ENCODE measurements at regions not wholly inside any gene's neighbourhood (a gene's known extent, or its start where the extent isn't known, plus 50 kb on each side); places are given as distances from the start of the nearest gene placed in this dataset.

DNA sequence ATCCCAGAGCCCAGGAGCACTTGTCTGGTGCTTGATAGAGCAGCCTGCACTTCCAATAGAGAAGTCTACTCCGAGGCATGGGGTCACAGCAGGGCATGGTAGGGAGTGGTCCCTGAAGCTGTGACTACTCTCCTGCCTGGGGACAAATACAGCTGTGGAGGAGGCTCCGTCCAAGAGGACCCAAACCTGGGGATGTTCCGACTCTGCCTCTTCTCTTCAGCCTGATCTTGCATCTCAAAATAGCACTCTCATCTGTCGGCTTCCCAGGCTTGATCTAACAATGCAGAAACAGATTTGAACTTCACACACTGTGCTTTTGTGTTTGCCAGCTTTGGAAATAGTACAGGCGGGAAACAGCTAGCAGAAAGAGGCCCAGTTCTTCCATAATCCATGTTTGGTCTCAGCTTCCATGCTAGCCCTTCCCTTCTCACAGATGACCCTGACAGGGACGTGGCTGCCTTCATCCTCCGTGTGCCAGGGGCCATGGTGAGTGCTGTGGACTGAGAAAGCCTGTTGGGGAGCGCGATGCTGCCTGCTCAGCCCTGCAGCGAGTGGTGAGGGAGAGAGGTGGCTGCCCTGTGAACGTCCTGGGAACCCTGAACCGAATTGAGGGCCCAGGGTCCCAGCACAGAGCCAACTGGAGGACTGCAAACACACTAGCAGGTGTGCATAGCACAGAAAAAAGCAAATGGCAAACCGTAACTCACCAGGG is 150.3 kb upstream of the GPR12 start:
- Histone ChIP-seq H2BK12ac (ENCODE audit: low read depth, low read length) (no peak overlapping the region), H3K9ac (replicated peaks in 1 of 4; ENCODE audit: extremely low read depth in 1 of 4, low read depth in 3 of 4, low read length in 3 of 4) (no peak overlapping the region), H2BK5ac (ENCODE audit: low read depth, low read length) (no peak overlapping the region), H3K23me2 (ENCODE audit: low read depth, low read length) (no peaks in the 10 kb centered on the region), H4K8ac (ENCODE audit: extremely low read depth, insufficient read depth, low read length) (no peak overlapping the region), H2AFZ (ENCODE audit: low read length) (no peak overlapping the region), H3K23ac (ENCODE audit: insufficient read length) (no peak overlapping the region), H3K79me1 (ENCODE audit: low read depth, low read length) (no peaks in the 10 kb centered on the region), H2BK120ac (replicated peaks; ENCODE audit: low read depth, low read length) (no peak overlapping the region), H3K4me3 (ENCODE audit: extremely low read depth in 1 of 4, insufficient read depth in 2 of 4, low read depth in 3 of 4, low read length in 4 of 4) (no peak overlapping the region), H3K9me3 (ENCODE audit: insufficient read depth in 2 of 2, low read depth in 1 of 2, low read length in 1 of 2) (no peaks in the 10 kb centered on the region), H4K91ac (replicated peaks; ENCODE audit: insufficient read length, low read length) (no peak overlapping the region), H3K36me3 (ENCODE audit: control insufficient read depth in 2 of 4, insufficient read depth in 4 of 4, low read length in 3 of 4) (no peaks in the 10 kb centered on the region), H2AK5ac (ENCODE audit: low read depth, low read length) (no peak overlapping the region), H2BK20ac (ENCODE audit: low read length) (no peak overlapping the region), H3K14ac (ENCODE audit: insufficient read length) (no peak overlapping the region), H3K27ac (ENCODE audit: low read depth, low read length) (no peak overlapping the region), H2BK15ac (ENCODE audit: low read length) (no peak overlapping the region), H4K20me1 (replicated peaks in 1 of 2; ENCODE audit: control insufficient read depth in 1 of 2, insufficient read depth in 2 of 2, low read length in 2 of 2) (no peaks in the 10 kb centered on the region), H3K4me1 (replicated peaks in 1 of 4; ENCODE audit: control insufficient read depth in 3 of 4, insufficient read depth in 4 of 4, low read length in 3 of 4) (no peaks in the 10 kb centered on the region), H3K4me2 (ENCODE audit: insufficient read depth in 1 of 2, low read depth in 2 of 2, low read length in 2 of 2) (no peak overlapping the region), H3K27me3 (replicated peaks in 1 of 4; ENCODE audit: control insufficient read depth in 3 of 4, extremely low read depth in 1 of 4, insufficient read depth in 3 of 4, low read length in 3 of 4) (no peaks in the 10 kb centered on the region; a peak in 1 of 7 replicates), H4K5ac (ENCODE audit: insufficient read length, low read depth, low read length) (no peak overlapping the region), H3K18ac (ENCODE audit: extremely low read depth, low read length) (no peak overlapping the region), H3K56ac (replicated peaks; ENCODE audit: insufficient read length, low read depth, low read length) (no peak overlapping the region), H3K4ac (replicated peaks; ENCODE audit: insufficient read length, low read depth, low read length) (no peak overlapping the region), H3K79me2 (ENCODE audit: control insufficient read depth in 1 of 2, insufficient read depth in 2 of 2, low read length in 2 of 2) (no peaks in the 10 kb centered on the region)
- 84% methylated on average over 11 of the region's 13 CpGs; no CpG with 5 or more reads in 1 of the 2 experiments for WGBS, 2 experiments (ENCODE audit: extremely low coverage in 1 of 2, insufficient coverage in 1 of 2, insufficient read length in 1 of 2, insufficient replicate concordance in 2 of 2, low coverage in 1 of 2, low lambda C conversion rate in 2 of 2, missing lambda C conversion rate in 1 of 2)
- TF ChIP-seq SP2 (IDR thresholded peaks at IDR 0.05; ENCODE audit: low read length) = no peak
- no peak for TF ChIP-seq CTBP2 (IDR thresholded peaks at IDR 0.05; ENCODE audit: borderline replicate concordance, insufficient read depth, insufficient read length, low read length)
- TF ChIP-seq POU5F1 (IDR thresholded peaks at IDR 0.05; ENCODE audit: low read depth, low read length) = no peak
- FAIRE-seq (no peak), DNase-seq (ENCODE audit: low read depth in 1 of 2, low spot score in 2 of 2) (no peak)
- POLR2A ChIA-PET (ENCODE audit: partially characterized antibody) = interaction anchor here (0.5 kb wide), 1 partner anchor 283 kb away, joined by 4 read pairs; no protein-coding TSS in a partner anchor
- CTCF ChIA-PET (ENCODE audit: partially characterized antibody) = interaction anchor here (1.5 to 2.4 kb wide), 2 partner anchors 20 to 38 kb away, joined by 5 to 9 read pairs; no protein-coding TSS in a partner anchor

Measured in H1 (cell line).